Activated naive CD4-positive, alpha-beta T cell treated with anti-CD3 and anti-CD28 coated beads, Interleukin-2, amount 50 U/mL, for 24 hours (primary cell): ENCODE measurements at regions not wholly inside any gene's neighbourhood (a gene's known extent, or its start where the extent isn't known, plus 50 kb on each side); places are given as distances from the start of the nearest gene placed in this dataset.

Source experiments
- H3K27ac Mint-ChIP-seq: one replicate; pipeline ENCODE4 v1.8.0; 2021; ENCODE audit warnings: mild to moderate bottlenecking, mixed read lengths
- H3K27me3 Mint-ChIP-seq: one replicate; pipeline ENCODE4 v1.8.0; 2021; ENCODE audit warnings: mixed read lengths
- H3K36me3 Mint-ChIP-seq: one replicate; pipeline ENCODE4 v1.8.0; 2021; ENCODE audit warnings: mixed read lengths
- H3K4me1 Mint-ChIP-seq: one replicate; pipeline ENCODE4 v1.8.0; 2021; ENCODE audit warnings: mixed read lengths
- H3K4me3 Mint-ChIP-seq: one replicate; pipeline ENCODE4 v1.8.0; 2021; ENCODE audit warnings: mild to moderate bottlenecking, mixed read lengths
- H3K9me3 Mint-ChIP-seq: one replicate; pipeline ENCODE4 v1.8.0; 2021; ENCODE audit warnings: mixed read lengths

- Mint-ChIP-seq H3K4me3 (no peak overlapping the region), H3K27me3 (no peaks in the 10 kb centered on the region), H3K4me1 (peaks cover 4% of the 10 kb centered on the region), H3K27ac (no peak overlapping the region), H3K36me3 (no peaks in the 10 kb centered on the region), H3K9me3 (peaks cover 4% of the 10 kb centered on the region)
Measured at GRCh38 chr6:21881969-21882465, 288.5 kb downstream of the SOX4 start.

- Mint-ChIP-seq H3K36me3 (no peaks in the 10 kb centered on the region), H3K27ac (no peak overlapping the region), H3K4me3 (no peak overlapping the region), H3K27me3 (no peaks in the 10 kb centered on the region), H3K9me3 (no peaks in the 10 kb centered on the region), H3K4me1 (no peaks in the 10 kb centered on the region)
Measured at GRCh38 chr6:21883595-21884328, 290.2 kb downstream of the SOX4 start.

DNA sequence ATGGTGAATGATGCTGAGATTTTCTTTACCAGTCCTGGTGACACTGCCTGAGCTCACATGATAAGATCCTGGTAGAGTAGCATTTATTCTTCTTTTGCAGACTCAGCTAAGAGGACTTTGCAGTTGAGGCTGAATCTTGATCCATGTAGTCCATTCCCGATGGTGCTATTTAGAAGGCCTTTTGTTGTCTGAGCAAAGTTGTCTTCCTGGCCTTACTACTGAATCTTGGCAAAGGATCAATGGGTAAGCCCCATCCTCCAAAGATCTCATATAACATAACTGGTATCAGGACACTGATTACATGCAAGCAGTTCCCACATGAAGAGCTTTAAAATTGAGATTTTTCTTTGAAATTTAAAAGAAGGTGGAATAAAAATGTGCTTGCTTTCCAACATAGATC lies 291.6 kb downstream of the SOX4 start:
- Mint-ChIP-seq H3K27ac (no peak overlapping the region), H3K4me3 (no peak overlapping the region), H3K9me3 (no peaks in the 10 kb centered on the region), H3K4me1 (no peaks in the 10 kb centered on the region), H3K27me3 (no peaks in the 10 kb centered on the region), H3K36me3 (no peaks in the 10 kb centered on the region)

DNA sequence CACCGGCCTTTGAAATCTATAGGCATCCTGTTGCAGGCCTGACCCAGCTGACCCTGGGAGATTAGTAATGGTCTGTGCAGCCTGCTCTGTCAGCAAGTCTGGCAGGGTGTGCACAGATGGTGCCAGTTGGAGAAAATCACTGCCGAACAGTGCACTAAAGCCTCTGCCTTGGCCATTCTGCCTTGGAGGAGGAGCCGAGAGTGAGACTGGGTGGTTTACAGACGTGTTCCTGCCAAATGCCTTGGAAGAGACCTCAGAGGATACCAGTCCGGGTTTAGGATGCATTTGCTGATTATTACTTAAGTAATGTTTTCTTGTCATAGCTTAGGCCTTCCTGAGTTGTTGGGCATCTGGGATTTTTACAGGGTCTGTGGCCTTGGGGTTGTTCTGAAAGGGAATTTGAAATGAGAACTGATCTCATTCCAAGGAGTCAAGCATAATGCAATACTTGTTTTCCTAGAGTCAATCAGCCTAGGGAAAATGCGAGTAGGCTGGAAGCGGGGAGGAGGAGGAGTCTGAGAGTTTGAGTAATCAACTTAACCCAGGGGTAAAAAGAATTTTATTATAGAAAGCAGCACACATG lies 292.1 kb downstream of the SOX4 start:
- Mint-ChIP-seq H3K27ac (no peak overlapping the region), H3K36me3 (no peaks in the 10 kb centered on the region), H3K4me3 (no peak overlapping the region), H3K4me1 (no peaks in the 10 kb centered on the region), H3K9me3 (no peaks in the 10 kb centered on the region), H3K27me3 (peaks cover 2% of the 10 kb centered on the region)

GRCh38 chr6:21886542-21887151 lies 293.1 kb downstream of the SOX4 start:
- H3K9me3 Mint-ChIP-seq, result no peaks in the 10 kb centered on the region
- no peak overlapping the region for H3K27ac Mint-ChIP-seq
- no peaks in the 10 kb centered on the region for H3K36me3 Mint-ChIP-seq
- no peak overlapping the region for H3K4me3 Mint-ChIP-seq
- peaks cover 2% of the 10 kb centered on the region for H3K27me3 Mint-ChIP-seq
- H3K4me1 Mint-ChIP-seq, result no peaks in the 10 kb centered on the region

DNA sequence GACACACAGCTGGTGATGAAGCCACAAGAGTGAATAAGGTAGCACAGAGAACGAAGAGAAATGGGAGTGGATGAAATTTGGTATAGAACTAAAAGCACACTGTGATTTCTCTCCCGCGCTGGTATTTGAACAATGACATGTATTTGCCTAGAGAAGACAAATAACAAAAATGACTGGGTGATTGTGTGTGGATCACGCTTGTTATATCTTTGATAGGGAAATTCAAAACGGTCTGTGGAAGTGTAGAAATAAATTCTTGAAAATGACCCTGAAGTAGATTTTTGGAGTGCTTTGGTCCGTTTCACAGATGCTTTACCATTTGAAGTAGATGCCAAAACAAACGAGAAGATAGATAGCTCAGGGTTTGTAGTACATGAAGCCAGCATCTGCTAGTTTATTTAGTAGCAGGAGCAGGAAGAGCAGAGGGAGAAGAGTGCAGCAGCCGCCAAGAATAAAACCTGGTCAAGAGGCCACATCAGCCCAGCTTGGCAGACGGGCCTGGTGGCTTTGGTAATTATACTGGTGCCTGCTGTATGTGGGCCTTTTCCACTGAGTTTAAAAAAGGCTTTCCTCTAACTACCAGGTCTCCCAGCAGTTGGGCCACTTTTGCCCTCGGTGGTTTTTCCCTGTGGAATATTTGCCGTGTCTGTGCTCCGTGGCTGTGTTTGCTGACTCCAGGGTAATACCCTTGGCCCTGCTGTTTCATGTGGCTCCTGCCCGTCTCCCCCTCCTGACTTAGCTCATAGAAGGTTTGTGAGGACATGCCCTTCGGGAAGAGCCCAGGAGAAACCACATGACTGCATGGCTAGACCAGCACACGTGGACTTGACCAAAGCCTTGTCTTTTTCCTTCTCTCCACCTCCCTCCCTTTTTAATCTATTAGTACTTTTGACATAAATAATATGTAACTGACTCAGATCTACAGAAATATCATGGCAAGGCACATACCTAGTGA lies 294.0 kb downstream of the SOX4 start:
- no peaks in the 10 kb centered on the region for H3K4me1 Mint-ChIP-seq
- H3K27ac Mint-ChIP-seq, result no peak overlapping the region
- H3K36me3 Mint-ChIP-seq, result no peaks in the 10 kb centered on the region
- H3K27me3 Mint-ChIP-seq, result peaks cover 2% of the 10 kb centered on the region
- H3K9me3 Mint-ChIP-seq, result no peaks in the 10 kb centered on the region
- H3K4me3 Mint-ChIP-seq, result no peak overlapping the region

GRCh38 chr6:21891080-21891479 lies 297.5 kb downstream of the SOX4 start:
- no peaks in the 10 kb centered on the region for H3K9me3 Mint-ChIP-seq
- H3K27me3 Mint-ChIP-seq, result peaks cover 2% of the 10 kb centered on the region
- no peak overlapping the region for H3K27ac Mint-ChIP-seq
- no peaks in the 10 kb centered on the region for H3K4me1 Mint-ChIP-seq
- no peaks in the 10 kb centered on the region for H3K36me3 Mint-ChIP-seq
- H3K4me3 Mint-ChIP-seq, result no peak overlapping the region

GRCh38 chr6:21893793-21894192 lies 300.2 kb downstream of the SOX4 start:
- no peak overlapping the region for H3K4me3 Mint-ChIP-seq
- peaks cover 2% of the 10 kb centered on the region for H3K27me3 Mint-ChIP-seq
- no peaks in the 10 kb centered on the region for H3K36me3 Mint-ChIP-seq
- no peak overlapping the region for H3K27ac Mint-ChIP-seq
- H3K9me3 Mint-ChIP-seq, result no peaks in the 10 kb centered on the region
- no peaks in the 10 kb centered on the region for H3K4me1 Mint-ChIP-seq

- H3K9me3 Mint-ChIP-seq, result no peaks in the 10 kb centered on the region
- no peak overlapping the region for H3K27ac Mint-ChIP-seq
- H3K27me3 Mint-ChIP-seq, result no peaks in the 10 kb centered on the region
- no peak overlapping the region for H3K4me3 Mint-ChIP-seq
- no peaks in the 10 kb centered on the region for H3K4me1 Mint-ChIP-seq
- no peaks in the 10 kb centered on the region for H3K36me3 Mint-ChIP-seq
Measured at GRCh38 chr6:21895555-21895954, 302.0 kb downstream of the SOX4 start.

GRCh38 chr6:21898107-21898796 lies 304.7 kb downstream of the SOX4 start:
- no peaks in the 10 kb centered on the region for H3K4me1 Mint-ChIP-seq
- no peak overlapping the region for H3K27ac Mint-ChIP-seq
- H3K9me3 Mint-ChIP-seq, result no peaks in the 10 kb centered on the region
- no peaks in the 10 kb centered on the region for H3K27me3 Mint-ChIP-seq
- H3K36me3 Mint-ChIP-seq, result no peaks in the 10 kb centered on the region
- no peak overlapping the region for H3K4me3 Mint-ChIP-seq

GRCh38 chr6:21899708-21900107 lies 306.2 kb downstream of the SOX4 start:
- no peak overlapping the region for H3K27ac Mint-ChIP-seq
- peaks cover 1% of the 10 kb centered on the region for H3K36me3 Mint-ChIP-seq
- peaks cover 5% of the 10 kb centered on the region for H3K9me3 Mint-ChIP-seq
- H3K4me3 Mint-ChIP-seq, result no peak overlapping the region
- H3K27me3 Mint-ChIP-seq, result no peaks in the 10 kb centered on the region
- no peaks in the 10 kb centered on the region for H3K4me1 Mint-ChIP-seq

- Mint-ChIP-seq H3K27ac (no peak overlapping the region), H3K9me3 (peaks cover 5% of the 10 kb centered on the region), H3K4me3 (no peak overlapping the region), H3K4me1 (no peaks in the 10 kb centered on the region), H3K36me3 (peaks cover 1% of the 10 kb centered on the region), H3K27me3 (no peaks in the 10 kb centered on the region)
Measured at GRCh38 chr6:21900730-21901129, 307.2 kb downstream of the SOX4 start.

GRCh38 chr6:21902628-21903169 lies 309.1 kb downstream of the SOX4 start:
- H3K4me3 Mint-ChIP-seq, result no peak overlapping the region
- no peak overlapping the region for H3K27ac Mint-ChIP-seq
- H3K36me3 Mint-ChIP-seq, result peaks cover 1% of the 10 kb centered on the region
- no peaks in the 10 kb centered on the region for H3K27me3 Mint-ChIP-seq
- no peaks in the 10 kb centered on the region for H3K4me1 Mint-ChIP-seq
- H3K9me3 Mint-ChIP-seq, result peaks cover 5% of the 10 kb centered on the region

- H3K27me3 Mint-ChIP-seq, result peaks cover 3% of the 10 kb centered on the region
Measured at GRCh38 chr6:21905531-21905930, 312.0 kb downstream of the SOX4 start.

GRCh38 chr6:21906826-21907225 lies 313.3 kb downstream of the SOX4 start:
- H3K36me3 Mint-ChIP-seq, result peaks cover 1% of the 10 kb centered on the region
- peaks cover 3% of the 10 kb centered on the region for H3K27me3 Mint-ChIP-seq
- no peak overlapping the region for H3K27ac Mint-ChIP-seq
- H3K4me3 Mint-ChIP-seq, result no peak overlapping the region
- peaks cover 5% of the 10 kb centered on the region for H3K9me3 Mint-ChIP-seq
- no peaks in the 10 kb centered on the region for H3K4me1 Mint-ChIP-seq

More at GRCh38 chr6:21905531-21905930, 312.0 kb downstream of the SOX4 start:
- Mint-ChIP-seq H3K4me1 (no peaks in the 10 kb centered on the region), H3K27ac (no peak overlapping the region), H3K36me3 (peaks cover 1% of the 10 kb centered on the region), H3K4me3 (no peak overlapping the region), H3K9me3 (peaks cover 5% of the 10 kb centered on the region)
